SJSA1 (cell line): ENCODE measurements at regions not wholly inside any gene's neighbourhood (a gene's known extent, or its start where the extent isn't known, plus 50 kb on each side); places are given as distances from the start of the nearest gene placed in this dataset.

Source experiments
- DNase-seq, 2 experiments: peaks; one replicate each; pipeline ENCODE4 v3.0.0-alpha.2; 2015 to 2020; ENCODE audit warnings: low spot score in 2 of 2, low read depth in 1 of 2
- H3K27ac ChIP-seq: fragments of 250-450 bp; sonication (Bioruptor Pico); 2 replicates; pipeline ENCODE4 v1.5.1; 2020; ENCODE audit warnings: mild to moderate bottlenecking, moderate library complexity
- H3K27me3 ChIP-seq: fragments of 250-450 bp; sonication (Bioruptor Pico); replicated peaks from 2 replicates; pipeline ENCODE4 v1.5.1; 2020; ENCODE audit warnings: mild to moderate bottlenecking, moderate library complexity
- H3K36me3 ChIP-seq: fragments of 250-450 bp; sonication (Bioruptor Pico); 2 replicates; pipeline ENCODE4 v1.5.1; 2020; ENCODE audit warnings: mild to moderate bottlenecking
- H3K4me1 ChIP-seq: fragments of 250-450 bp; sonication (Bioruptor Pico); replicated peaks from 2 replicates; pipeline ENCODE4 v1.6.1; 2021; ENCODE audit warnings: mild to moderate bottlenecking
- H3K4me3 ChIP-seq: fragments of 250-450 bp; sonication (Bioruptor Pico); 2 replicates; pipeline ENCODE4 v1.5.1; 2020; ENCODE audit warnings: mild to moderate bottlenecking
- H3K9me3 ChIP-seq: fragments of 250-450 bp; sonication (Bioruptor Pico); replicated peaks from 2 replicates; pipeline ENCODE4 v1.5.1; 2020; ENCODE audit warnings: mild to moderate bottlenecking

- Histone ChIP-seq H3K36me3 (no peaks in the 10 kb centered on the region), H3K27ac (no peak overlapping the region), H3K4me1 (no peaks in the 10 kb centered on the region), H3K4me3 (no peak overlapping the region), H3K27me3 (0 out of 2 replicates have a peak, but pooled peaks cover 5% of the 10 kb centered on the region), H3K9me3 (0 out of 2 replicates have a peak, but pooled peaks cover 2% of the 10 kb centered on the region)
- no peak for DNase-seq
Measured at GRCh38 chr6:114439411-114439810, 96.6 kb upstream of the HS3ST5 start.

GRCh38 chr6:114437235-114437634 is 94.4 kb upstream of the HS3ST5 start:
- H3K27me3 ChIP-seq = 0 out of 2 replicates have a peak, but pooled peaks cover 5% of the 10 kb centered on the region
- no peak overlapping the region for H3K27ac ChIP-seq
- H3K4me1 ChIP-seq = no peaks in the 10 kb centered on the region
- DNase-seq = no peak
- H3K4me3 ChIP-seq = no peak overlapping the region
- 0 out of 2 replicates have a peak, but pooled peaks cover 2% of the 10 kb centered on the region for H3K9me3 ChIP-seq
- H3K36me3 ChIP-seq = no peaks in the 10 kb centered on the region

- Histone ChIP-seq H3K4me3 (no peak overlapping the region), H3K4me1 (no peaks in the 10 kb centered on the region), H3K27me3 (0 out of 2 replicates have a peak, but pooled peaks cover 5% of the 10 kb centered on the region), H3K36me3 (no peaks in the 10 kb centered on the region), H3K9me3 (0 out of 2 replicates have a peak, but pooled peaks cover 2% of the 10 kb centered on the region), H3K27ac (no peak overlapping the region)
- DNase-seq = no peak
Measured at GRCh38 chr6:114436691-114437090, 93.9 kb upstream of the HS3ST5 start.

GRCh38 chr6:114435985-114436384 is 93.2 kb upstream of the HS3ST5 start:
- H3K27ac ChIP-seq = no peak overlapping the region
- no peaks in the 10 kb centered on the region for H3K4me1 ChIP-seq
- DNase-seq = no peak
- H3K4me3 ChIP-seq = no peak overlapping the region
- 0 out of 2 replicates have a peak, but pooled peaks cover 2% of the 10 kb centered on the region for H3K9me3 ChIP-seq
- H3K36me3 ChIP-seq = no peaks in the 10 kb centered on the region
- H3K27me3 ChIP-seq = 0 out of 2 replicates have a peak, but pooled peaks cover 3% of the 10 kb centered on the region

GRCh38 chr6:114432400-114432799 is 89.6 kb upstream of the HS3ST5 start:
- H3K27ac ChIP-seq = no peak overlapping the region
- DNase-seq = no peak

GRCh38 chr6:114431641-114432040 is 88.8 kb upstream of the HS3ST5 start:
- H3K27me3 ChIP-seq = no peaks in the 10 kb centered on the region
- no peaks in the 10 kb centered on the region for H3K9me3 ChIP-seq
- 0 out of 2 replicates have a peak, but pooled peaks cover 5% of the 10 kb centered on the region for H3K4me1 ChIP-seq
- no peak overlapping the region for H3K4me3 ChIP-seq
- no peak for DNase-seq
- H3K27ac ChIP-seq = no peak overlapping the region
- H3K36me3 ChIP-seq = no peaks in the 10 kb centered on the region

More at GRCh38 chr6:114432400-114432799, 89.6 kb upstream of the HS3ST5 start:
- 0 out of 2 replicates have a peak, but pooled peaks cover 5% of the 10 kb centered on the region for H3K4me1 ChIP-seq
- H3K9me3 ChIP-seq = 0 out of 2 replicates have a peak, but pooled peaks cover 2% of the 10 kb centered on the region
- H3K27me3 ChIP-seq = 0 out of 2 replicates have a peak, but pooled peaks cover 3% of the 10 kb centered on the region
- no peak overlapping the region for H3K4me3 ChIP-seq
- no peaks in the 10 kb centered on the region for H3K36me3 ChIP-seq

- Histone ChIP-seq H3K27ac (no peak overlapping the region), H3K9me3 (no peaks in the 10 kb centered on the region), H3K36me3 (no peaks in the 10 kb centered on the region), H3K4me1 (0 out of 2 replicates have a peak, but pooled peaks cover 5% of the 10 kb centered on the region), H3K27me3 (no peaks in the 10 kb centered on the region), H3K4me3 (no peak overlapping the region)
- DNase-seq = no peak
Measured at GRCh38 chr6:114430534-114431124, 87.8 kb upstream of the HS3ST5 start.

GRCh38 chr6:114428341-114428740 is 85.5 kb upstream of the HS3ST5 start:
- Histone ChIP-seq H3K4me1 (0 out of 2 replicates have a peak, but pooled peaks cover 5% of the 10 kb centered on the region), H3K36me3 (no peaks in the 10 kb centered on the region)
- DNase-seq = no peak

GRCh38 chr6:114421199-114421598 is 78.4 kb upstream of the HS3ST5 start:
- Histone ChIP-seq H3K4me3 (no peak overlapping the region), H3K27ac (no peak overlapping the region), H3K27me3 (no peaks in the 10 kb centered on the region), H3K9me3 (no peaks in the 10 kb centered on the region), H3K4me1 (peaks cover 5% of the 10 kb centered on the region; the same call in 1 of the 2 replicates), H3K36me3 (no peaks in the 10 kb centered on the region)
- DNase-seq = no peak

More at GRCh38 chr6:114428341-114428740, 85.5 kb upstream of the HS3ST5 start:
- no peaks in the 10 kb centered on the region for H3K9me3 ChIP-seq
- H3K27me3 ChIP-seq = no peaks in the 10 kb centered on the region
- no peak overlapping the region for H3K4me3 ChIP-seq
- H3K27ac ChIP-seq = no peak overlapping the region

GRCh38 chr6:114419175-114419574 is 76.4 kb upstream of the HS3ST5 start:
- Histone ChIP-seq H3K36me3 (no peaks in the 10 kb centered on the region), H3K27ac (no peak overlapping the region), H3K9me3 (no peaks in the 10 kb centered on the region), H3K4me1 (peaks cover 5% of the 10 kb centered on the region; the same call in 1 of the 2 replicates), H3K27me3 (no peaks in the 10 kb centered on the region), H3K4me3 (no peak overlapping the region)
- DNase-seq = peak in 1 of 2 experiments; percentile 26

GRCh38 chr6:114418304-114418972 is 75.6 kb upstream of the HS3ST5 start:
- Histone ChIP-seq H3K4me3 (no peak overlapping the region), H3K36me3 (no peaks in the 10 kb centered on the region), H3K9me3 (no peaks in the 10 kb centered on the region), H3K4me1 (peaks cover 5% of the 10 kb centered on the region; the same call in 1 of the 2 replicates), H3K27me3 (no peaks in the 10 kb centered on the region), H3K27ac (no peak overlapping the region)
- no peak for DNase-seq

- Histone ChIP-seq H3K27ac (no peak overlapping the region), H3K36me3 (no peaks in the 10 kb centered on the region), H3K4me3 (no peak overlapping the region), H3K4me1 (peaks cover 8% of the 10 kb centered on the region), H3K27me3 (no peaks in the 10 kb centered on the region), H3K9me3 (no peaks in the 10 kb centered on the region)
- DNase-seq = no peak
Measured at GRCh38 chr6:114407426-114408035, 64.7 kb upstream of the HS3ST5 start.

GRCh38 chr6:114404339-114404955 is 61.6 kb upstream of the HS3ST5 start:
- Histone ChIP-seq H3K27me3 (no peaks in the 10 kb centered on the region), H3K4me1 (peaks cover 8% of the 10 kb centered on the region), H3K36me3 (no peaks in the 10 kb centered on the region), H3K4me3 (no peak overlapping the region), H3K27ac (no peak overlapping the region), H3K9me3 (no peaks in the 10 kb centered on the region)
- no peak for DNase-seq
